D341Med (cell line): ENCODE measurements at regions not wholly inside any gene's neighbourhood (a gene's known extent, or its start where the extent isn't known, plus 50 kb on each side); places are given as distances from the start of the nearest gene placed in this dataset.

ENCODE experiments used
- DNase-seq: peaks from one replicate; pipeline ENCODE4 v3.0.0; 2012; ENCODE audit warnings: low spot score

- DNase-seq, result no peak
Observed at GRCh38 chr22:23409976-23410375, 170.1 kb downstream of the IGLL1 start.

- DNase-seq, result no peak
Observed at GRCh38 chr22:23408321-23408720, 171.8 kb downstream of the IGLL1 start.

GRCh38 chr22:23405366-23405851 is 174.7 kb downstream of the IGLL1 start:
- DNase-seq, result peak; percentile 15

- peak; percentile 20 for DNase-seq
Observed at GRCh38 chr22:23404689-23405365, 175.3 kb downstream of the IGLL1 start.

- no peak for DNase-seq
Observed at GRCh38 chr22:23403720-23404688, 176.1 kb downstream of the IGLL1 start.

- DNase-seq, result peak; percentile 13
Observed at GRCh38 chr22:23403152-23403719, 176.9 kb downstream of the IGLL1 start.

GRCh38 chr22:23402275-23403151 is 177.6 kb downstream of the IGLL1 start:
- DNase-seq, result peak; percentile 84

- no peak for DNase-seq
Observed at GRCh38 chr22:23401910-23402274, 178.2 kb downstream of the IGLL1 start.

- DNase-seq, result peak; percentile 27
Observed at GRCh38 chr22:23401111-23401909, 178.8 kb downstream of the IGLL1 start.

GRCh38 chr22:23400286-23400981 is 179.7 kb downstream of the IGLL1 start:
- peak; percentile 18 for DNase-seq

GRCh38 chr22:23399367-23400285 is 180.5 kb downstream of the IGLL1 start:
- DNase-seq, result peak; percentile 18

GRCh38 chr22:23398701-23399366 is 181.3 kb downstream of the IGLL1 start:
- DNase-seq, result peak; percentile 21

GRCh38 chr22:23397613-23398567 is 182.2 kb downstream of the IGLL1 start:
- no peak for DNase-seq

- peak; percentile 20 for DNase-seq
Observed at GRCh38 chr22:23397008-23397612, 183.0 kb downstream of the IGLL1 start.

GRCh38 chr22:23396362-23397007 is 183.6 kb downstream of the IGLL1 start:
- peak; percentile 20 for DNase-seq
